T47D (cell line): ENCODE measurements at regions not wholly inside any gene's neighbourhood (a gene's known extent, or its start where the extent isn't known, plus 50 kb on each side); places are given as distances from the start of the nearest gene placed in this dataset.

Experiments used
- DNase-seq, 2 experiments: peaks; one replicate each; pipeline versions ENCODE4 v3.0.0 to v3.0.0-alpha.2; 2011 to 2012; ENCODE audit warnings: low read depth in 1 of 2, low spot score in 1 of 2
- JUND ChIP-seq: IDR thresholded peaks from 2 replicates; pipeline ENCODE4 v1.6.1; 2012; ENCODE audit warnings: low read depth
- in situ Hi-C: cut with HindIII; loops from 2 replicates; pipeline ENCODE4 v1.10.0; 2016; ENCODE audit warnings: low sequenced_read_pairs, low pct_unique_long_range_greater_than_20kb

- no peak for DNase-seq
- no peak for TF ChIP-seq JUND
- in situ Hi-C loops: no loop called here
These were observed 359.6 kb downstream of the BMP4 start for GRCh38 chr14:53596853-53597525.

DNA sequence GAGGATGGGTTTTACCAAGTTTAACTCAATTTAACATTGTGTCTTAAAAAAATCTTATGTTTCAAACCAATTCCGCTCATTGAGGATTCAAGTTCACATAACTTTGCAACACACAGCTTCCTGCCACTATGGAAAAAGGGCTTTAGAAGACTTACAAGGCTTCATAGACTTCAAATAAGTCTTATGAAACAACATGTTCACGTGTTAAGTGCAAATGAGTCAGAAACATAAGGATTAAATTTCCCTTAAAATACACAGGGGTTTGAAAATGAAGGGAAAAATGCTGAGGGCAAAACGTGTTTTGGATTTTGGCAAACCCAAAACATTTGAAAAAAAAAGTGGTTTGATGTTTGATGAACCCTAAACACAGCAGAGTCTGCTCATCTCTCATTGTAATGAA lies 364.8 kb downstream of the BMP4 start:
- no peak for DNase-seq
- in situ Hi-C loops: no loop called here

DNA sequence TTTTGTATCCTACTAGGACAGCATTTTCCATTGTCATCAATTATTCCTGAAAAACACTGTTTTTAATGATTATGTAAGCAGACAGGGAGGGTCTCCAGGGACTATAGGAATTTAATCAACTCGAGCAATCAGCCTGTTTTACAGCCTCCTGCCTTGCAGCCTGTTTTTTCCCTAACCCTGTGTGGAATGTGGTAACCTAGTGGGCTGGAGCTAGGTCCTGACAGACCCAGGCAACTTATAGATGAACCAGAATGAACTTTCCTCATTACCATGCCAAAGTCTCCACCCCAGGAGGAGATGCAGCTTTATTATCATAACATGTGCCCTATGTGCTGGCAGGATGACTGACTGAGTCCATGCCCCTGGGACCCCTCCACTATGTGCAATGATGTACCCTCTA lies 375.1 kb downstream of the BMP4 start:
- no peak for DNase-seq
- in situ Hi-C loops: no loop called here
- TF ChIP-seq JUND: no peak

More for the DNA sequence above, 364.8 kb downstream of the BMP4 start:
- TF ChIP-seq JUND: no peak

- no peak for TF ChIP-seq JUND
- DNase-seq: no peak
- in situ Hi-C loops: no loop called here
These were observed 384.8 kb downstream of the BMP4 start for GRCh38 chr14:53571641-53572328.

DNA sequence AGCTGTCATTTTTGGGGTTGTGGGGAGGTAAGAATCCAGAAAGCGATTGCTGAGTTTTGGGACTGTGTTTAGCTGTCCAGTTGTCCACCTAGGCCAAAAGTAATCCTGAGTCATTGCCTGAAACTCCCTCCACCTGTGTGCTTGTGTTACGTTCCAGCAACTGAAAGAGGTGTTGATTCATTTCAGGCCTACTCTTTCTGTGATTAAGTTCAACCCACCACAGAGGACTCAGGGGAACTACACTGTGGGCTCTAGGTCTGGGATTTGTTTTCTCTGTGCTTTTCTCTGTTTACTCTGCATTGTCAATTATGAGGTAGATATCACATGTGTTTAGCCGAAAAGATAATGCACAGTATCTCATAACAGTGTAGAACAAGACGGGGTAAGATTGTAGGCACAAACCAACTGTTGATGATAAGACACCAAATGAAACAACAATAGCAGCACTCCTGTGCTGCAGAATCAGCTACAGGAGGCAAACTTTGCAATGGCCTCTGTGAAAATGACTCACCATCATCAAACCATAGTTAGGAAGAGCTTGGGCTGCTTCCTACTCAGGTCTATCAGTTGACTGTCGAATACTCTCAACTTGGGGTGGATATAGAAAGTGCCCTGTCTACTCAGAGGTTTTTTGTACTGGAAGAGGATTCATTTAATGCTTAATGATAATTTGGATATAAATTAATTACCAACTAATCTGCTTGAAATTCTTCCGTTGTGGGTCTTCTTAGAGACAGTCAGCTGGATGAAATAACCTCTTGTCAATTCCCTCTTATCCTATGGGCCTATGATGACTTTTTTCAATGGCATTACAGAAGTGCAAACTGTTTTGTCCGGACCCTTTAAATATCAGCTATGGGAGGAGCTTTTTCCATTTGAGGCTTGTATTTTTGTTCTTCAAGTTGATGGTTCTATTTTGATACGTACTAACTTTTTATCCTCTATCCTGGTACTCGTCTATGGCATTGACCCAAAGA lies 385.9 kb downstream of the BMP4 start:
- in situ Hi-C loops: no loop called here
- no peak for TF ChIP-seq JUND
- DNase-seq: no peak

- no peak for TF ChIP-seq JUND
- DNase-seq: no peak
- in situ Hi-C loops: no loop called here
These were observed 387.2 kb downstream of the BMP4 start for GRCh38 chr14:53569446-53569845.

GRCh38 chr14:53567236-53567780 lies 389.3 kb downstream of the BMP4 start:
- no peak for DNase-seq
- in situ Hi-C loops: no loop called here
- TF ChIP-seq JUND: no peak

- in situ Hi-C loops: no loop called here
- no peak for DNase-seq
- TF ChIP-seq JUND: no peak
These were observed 391.8 kb downstream of the BMP4 start for GRCh38 chr14:53564870-53565269.

- DNase-seq: no peak
- in situ Hi-C loops: no loop called here
- TF ChIP-seq JUND: no peak
These were observed 393.0 kb downstream of the BMP4 start for GRCh38 chr14:53563628-53564027.

- TF ChIP-seq JUND: no peak
- DNase-seq: no peak
- in situ Hi-C loops: no loop called here
These were observed 400.1 kb upstream of the DDHD1 start for GRCh38 chr14:53553221-53553620.

DNA sequence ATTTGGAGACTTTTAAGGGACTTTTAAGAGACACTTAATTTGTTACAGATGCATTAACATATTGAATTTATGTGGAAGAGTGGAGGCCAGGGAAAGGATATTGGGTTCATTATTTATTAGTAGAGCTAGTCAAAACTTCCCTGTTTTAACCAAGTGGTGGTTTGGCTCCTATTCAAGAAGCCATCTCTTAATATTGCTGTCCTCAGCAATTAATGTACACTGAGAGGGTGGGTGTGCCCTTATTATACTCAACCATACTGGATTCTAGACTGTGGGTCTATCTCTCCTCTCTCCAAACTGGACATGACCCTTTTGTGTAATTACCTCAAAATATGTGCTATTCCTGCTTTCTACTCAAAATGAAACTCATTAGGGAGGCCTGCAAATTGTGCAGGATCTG lies 398.7 kb upstream of the DDHD1 start:
- no peak for TF ChIP-seq JUND

DNA sequence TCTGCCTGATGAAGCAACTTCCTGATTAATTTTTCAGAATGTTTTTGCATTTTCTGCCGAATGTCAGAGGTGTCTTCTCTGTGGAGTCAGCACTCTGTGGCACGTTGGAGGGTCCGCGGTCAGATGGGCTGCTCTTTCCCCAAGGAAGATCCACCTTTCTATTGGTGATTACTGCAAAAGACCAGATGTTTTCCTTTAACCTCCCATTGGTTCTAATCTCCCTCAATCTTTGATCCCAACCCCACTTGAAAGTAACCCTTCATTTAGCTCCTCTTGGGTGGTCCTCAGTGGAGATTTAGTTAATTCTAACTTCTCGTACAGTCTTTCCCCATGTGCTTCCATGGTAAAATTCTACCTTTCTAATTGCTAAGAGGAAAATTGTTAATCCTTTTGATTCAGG lies 397.7 kb upstream of the DDHD1 start:
- no peak for TF ChIP-seq JUND
- no peak for DNase-seq
- in situ Hi-C loops: no loop called here

More for the DNA sequence above, 398.7 kb upstream of the DDHD1 start:
- no peak for DNase-seq
- in situ Hi-C loops: no loop called here
